Astrocyte (in vitro differentiated cells and primary cell): ENCODE measurements at regions not wholly inside any gene's neighbourhood (a gene's known extent, or its start where the extent isn't known, plus 50 kb on each side); places are given as distances from the start of the nearest gene placed in this dataset.

Experiments
- DNase-seq: peaks from one replicate; pipeline ENCODE4 v3.0.0-alpha.2; 2010; ENCODE audit warnings: low read depth
- FAIRE-seq: peaks from 2 replicates; lab custom pipeline; 2011; peaks lifted over from hg19 to GRCh38; lab: Jason Lieb, UNC
- H2AFZ ChIP-seq: 2 replicates; pipeline ENCODE4 v1.6.0; 2012; ENCODE audit warnings: low read depth, low read length, inconsistent platforms
- H3K27ac ChIP-seq: 2 replicates; pipeline ENCODE4 v1.5.1; 2011; ENCODE audit warnings: low read depth, low read length, inconsistent platforms
- H3K27me3 ChIP-seq: 2 replicates; pipeline ENCODE4 v1.6.0; 2011; ENCODE audit warnings: low read length, inconsistent platforms; ENCODE audit not compliant: insufficient read depth
- H3K36me3 ChIP-seq: 2 replicates; pipeline ENCODE4 v1.5.1; 2011; ENCODE audit warnings: low read length, inconsistent platforms; ENCODE audit not compliant: insufficient read depth
- H3K4me1 ChIP-seq: 2 replicates; pipeline ENCODE4 v1.5.1; 2011; ENCODE audit warnings: low read length, inconsistent platforms; ENCODE audit not compliant: insufficient read depth
- H3K4me2 ChIP-seq: 2 replicates; pipeline ENCODE4 v1.6.0; 2012; ENCODE audit warnings: low read length, inconsistent platforms
- H3K4me3 ChIP-seq: 2 replicates; pipeline ENCODE4 v1.5.1; 2011; ENCODE audit warnings: low read depth, mild to moderate bottlenecking, low read length, inconsistent platforms; ENCODE audit not compliant: insufficient read depth
- H3K79me2 ChIP-seq: 2 replicates; pipeline ENCODE4 v1.6.0; 2012; ENCODE audit warnings: mild to moderate bottlenecking, low read length, inconsistent platforms; ENCODE audit not compliant: insufficient read depth
- H3K9ac ChIP-seq: 2 replicates; pipeline ENCODE4 v1.6.0; 2012; ENCODE audit warnings: mild to moderate bottlenecking, low read length, inconsistent platforms
- H3K9me3 ChIP-seq: 2 replicates; pipeline ENCODE4 v1.5.1; 2012; ENCODE audit warnings: low read depth, mild to moderate bottlenecking, low read length, inconsistent platforms; ENCODE audit not compliant: insufficient read depth
- H4K20me1 ChIP-seq: 2 replicates; pipeline ENCODE4 v1.6.0; 2012; ENCODE audit warnings: low read length, inconsistent platforms; ENCODE audit not compliant: insufficient read depth
- H3K27ac Mint-ChIP-seq: one replicate; pipeline ENCODE4 v1.8.0; 2021; ENCODE audit warnings: mild to moderate bottlenecking, mixed read lengths; ENCODE audit not compliant: unreplicated experiment
- H3K27me3 Mint-ChIP-seq: one replicate; pipeline ENCODE4 v1.8.0; 2021; ENCODE audit warnings: low read depth, mixed read lengths; ENCODE audit not compliant: unreplicated experiment
- H3K36me3 Mint-ChIP-seq: one replicate; pipeline ENCODE4 v1.8.0; 2021; ENCODE audit warnings: low read depth, mixed read lengths; ENCODE audit not compliant: unreplicated experiment
- H3K4me1 Mint-ChIP-seq: one replicate; pipeline ENCODE4 v1.8.0; 2021; ENCODE audit warnings: low read depth, mixed read lengths; ENCODE audit not compliant: unreplicated experiment
- H3K4me3 Mint-ChIP-seq: one replicate; pipeline ENCODE4 v1.8.0; 2021; ENCODE audit warnings: mild to moderate bottlenecking, moderate library complexity, mixed read lengths; ENCODE audit not compliant: unreplicated experiment
- H3K9me3 Mint-ChIP-seq: one replicate; pipeline ENCODE4 v1.8.0; 2021; ENCODE audit warnings: mild to moderate bottlenecking, mixed read lengths; ENCODE audit not compliant: unreplicated experiment
- EZH2 ChIP-seq: IDR thresholded peaks from 2 replicates; pipeline ENCODE4 v1.6.1; 2012; ENCODE audit warnings: mild to moderate bottlenecking, low read length, inconsistent platforms; ENCODE audit not compliant: insufficient read depth
- TF ChIP-seq, protein P1 (sequence below): IDR thresholded peaks from 2 replicates; pipeline ENCODE4 v1.5.1; 2011; ENCODE audit warnings: low read depth, mild to moderate bottlenecking, inconsistent platforms, low read length, moderate library complexity; ENCODE audit not compliant: insufficient read depth

DNA sequence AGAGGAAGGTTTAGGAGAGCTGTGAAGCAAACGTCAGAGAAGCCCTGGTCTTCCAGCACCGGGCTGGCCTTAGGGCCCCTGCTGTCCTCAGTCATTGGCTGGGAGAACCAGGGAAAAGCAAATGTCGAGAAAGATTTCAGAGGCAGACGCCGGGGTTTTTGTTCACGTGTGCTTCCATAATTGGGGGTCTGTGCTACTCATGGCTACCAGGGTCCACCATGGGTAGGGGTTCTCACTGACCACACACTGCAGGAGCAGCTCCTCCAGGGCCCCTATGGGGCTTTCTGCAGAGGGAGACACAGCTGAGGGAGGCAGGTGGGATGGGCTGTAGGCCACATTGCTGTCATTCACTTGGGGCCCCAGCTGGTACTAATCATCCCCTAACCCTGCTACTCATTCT is 291.8 kb upstream of the FOXQ1 start:
- H3K27me3 ChIP-seq: peaks cover 9% of the 10 kb centered on the region
- H3K27me3 Mint-ChIP-seq: peaks cover 25% of the 10 kb centered on the region
- TF ChIP-seq, protein P1, sequence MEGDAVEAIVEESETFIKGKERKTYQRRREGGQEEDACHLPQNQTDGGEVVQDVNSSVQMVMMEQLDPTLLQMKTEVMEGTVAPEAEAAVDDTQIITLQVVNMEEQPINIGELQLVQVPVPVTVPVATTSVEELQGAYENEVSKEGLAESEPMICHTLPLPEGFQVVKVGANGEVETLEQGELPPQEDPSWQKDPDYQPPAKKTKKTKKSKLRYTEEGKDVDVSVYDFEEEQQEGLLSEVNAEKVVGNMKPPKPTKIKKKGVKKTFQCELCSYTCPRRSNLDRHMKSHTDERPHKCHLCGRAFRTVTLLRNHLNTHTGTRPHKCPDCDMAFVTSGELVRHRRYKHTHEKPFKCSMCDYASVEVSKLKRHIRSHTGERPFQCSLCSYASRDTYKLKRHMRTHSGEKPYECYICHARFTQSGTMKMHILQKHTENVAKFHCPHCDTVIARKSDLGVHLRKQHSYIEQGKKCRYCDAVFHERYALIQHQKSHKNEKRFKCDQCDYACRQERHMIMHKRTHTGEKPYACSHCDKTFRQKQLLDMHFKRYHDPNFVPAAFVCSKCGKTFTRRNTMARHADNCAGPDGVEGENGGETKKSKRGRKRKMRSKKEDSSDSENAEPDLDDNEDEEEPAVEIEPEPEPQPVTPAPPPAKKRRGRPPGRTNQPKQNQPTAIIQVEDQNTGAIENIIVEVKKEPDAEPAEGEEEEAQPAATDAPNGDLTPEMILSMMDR: no peak
- H3K4me3 ChIP-seq: no peak overlapping the region
- H3K27ac ChIP-seq: no peak overlapping the region
- H3K9me3 ChIP-seq: peaks cover 5% of the 10 kb centered on the region
- no peaks in the 10 kb centered on the region for H3K79me2 ChIP-seq
- H2AFZ ChIP-seq: no peak overlapping the region
- FAIRE-seq (no peak), DNase-seq (no peak)
- H3K27ac Mint-ChIP-seq: no peak overlapping the region
- H3K4me2 ChIP-seq: no peak overlapping the region
- no peaks in the 10 kb centered on the region for H3K36me3 Mint-ChIP-seq
- H3K9ac ChIP-seq: no peak overlapping the region
- no peaks in the 10 kb centered on the region for H3K36me3 ChIP-seq
- no peak overlapping the region for H3K4me3 Mint-ChIP-seq
- no peaks in the 10 kb centered on the region for H4K20me1 ChIP-seq
- peaks cover 17% of the 10 kb centered on the region for H3K9me3 Mint-ChIP-seq
- H3K4me1 Mint-ChIP-seq: no peaks in the 10 kb centered on the region
- no peaks in the 10 kb centered on the region for H3K4me1 ChIP-seq

DNA sequence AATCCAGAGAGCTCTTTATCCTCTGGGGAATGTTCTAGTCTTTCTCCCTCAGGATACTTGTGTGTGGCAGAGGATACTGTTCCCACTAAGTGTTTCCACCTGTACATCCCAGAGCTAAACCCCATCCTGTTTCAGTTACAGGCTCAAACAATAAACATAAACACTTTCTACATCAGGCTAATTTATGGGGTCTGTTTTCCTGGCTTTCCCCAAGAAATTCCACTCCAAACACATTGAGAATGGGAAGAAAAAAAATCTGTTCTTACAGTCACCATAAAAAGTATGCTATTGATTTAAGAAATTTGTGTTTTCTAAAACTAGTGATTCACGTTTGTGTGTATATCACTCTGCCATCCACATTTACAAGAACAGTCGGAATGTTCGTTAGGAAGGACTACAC is 293.9 kb upstream of the FOXQ1 start:
- no peak for FAIRE-seq
- peaks cover 20% of the 10 kb centered on the region for H3K27me3 Mint-ChIP-seq

More for the DNA sequence above, 293.9 kb upstream of the FOXQ1 start:
- H3K36me3 Mint-ChIP-seq: no peaks in the 10 kb centered on the region
- Histone ChIP-seq H3K9ac (no peak overlapping the region), H3K4me1 (no peaks in the 10 kb centered on the region), H3K27ac (no peak overlapping the region), H2AFZ (no peak overlapping the region), H3K9me3 (peaks cover 10% of the 10 kb centered on the region), H3K4me3 (no peak overlapping the region), H3K4me2 (no peak overlapping the region), H3K79me2 (no peaks in the 10 kb centered on the region), H3K36me3 (no peaks in the 10 kb centered on the region), H3K27me3 (peaks cover 9% of the 10 kb centered on the region), H4K20me1 (no peaks in the 10 kb centered on the region)
- H3K4me3 Mint-ChIP-seq: no peak overlapping the region
- DNase-seq: no peak
- H3K9me3 Mint-ChIP-seq: peaks cover 10% of the 10 kb centered on the region
- H3K27ac Mint-ChIP-seq: no peak overlapping the region
- no peak for TF ChIP-seq EZH2
- TF ChIP-seq, protein P1: no peak
- no peaks in the 10 kb centered on the region for H3K4me1 Mint-ChIP-seq
